ENCODE measurements at regions not wholly inside any gene's neighbourhood (a gene's known extent, or its start where the extent isn't known, plus 50 kb on each side); places are given as distances from the start of the nearest gene placed in this dataset.
"Not testable (repeated sequence)": the region's sequence is repeated elsewhere in the genome, so short reads cannot be mapped to it uniquely, and the experiment has no call there.

DNA sequence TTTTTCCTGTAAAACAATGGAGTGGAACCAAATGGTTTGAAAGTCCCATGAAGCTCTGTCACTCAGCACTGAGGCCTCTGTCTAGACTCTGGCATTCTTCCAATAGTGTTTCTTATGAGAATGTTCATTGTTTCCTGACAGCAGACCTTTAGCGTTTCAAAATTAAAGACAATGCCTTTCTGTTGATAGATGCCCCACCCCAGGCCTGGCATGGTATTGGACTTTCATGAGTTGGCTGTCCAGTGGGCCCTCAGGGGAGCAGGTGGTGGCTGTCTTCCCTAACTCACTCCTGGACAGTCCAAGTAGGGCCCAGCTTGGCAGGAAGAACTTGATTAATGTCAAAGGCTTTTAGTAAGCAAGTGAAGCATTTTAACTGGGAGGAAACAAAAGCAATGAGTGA is 186.5 kb upstream of the CCL2 start:
- in situ Hi-C loops (cut with MboI; ENCODE audit: low sequenced_read_pairs) = no loop called here
- Histone ChIP-seq H3K4me1 (no peaks in the 10 kb centered on the region), H3K27me3 (ENCODE audit: low read depth) (no peaks in the 10 kb centered on the region), H3K9me3 (no peaks in the 10 kb centered on the region), H3K36me3 (replicated peaks) (no peaks in the 10 kb centered on the region), H3K4me3 (no peak overlapping the region)
- no peak for DNase-seq (ENCODE audit: low spot score in 2 of 2)

DNA sequence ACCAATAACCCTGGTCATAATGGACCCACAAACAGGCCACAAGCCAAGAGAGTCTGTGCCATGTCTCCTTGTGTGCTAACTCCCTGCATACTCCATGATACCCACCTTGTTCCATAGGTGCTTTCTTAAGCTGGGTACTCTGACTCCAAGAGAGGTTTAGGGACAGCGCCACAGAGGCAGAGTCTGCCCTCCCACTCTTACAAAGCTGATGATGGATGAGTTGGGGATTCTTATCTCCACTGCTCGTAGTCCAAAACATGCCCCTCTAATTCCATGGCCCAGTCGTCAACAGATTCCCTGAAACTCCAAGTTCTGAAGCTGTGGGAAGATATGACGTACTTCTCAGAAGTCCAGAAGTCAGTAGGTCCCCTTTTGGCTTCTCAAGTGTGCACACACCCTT is 184.4 kb upstream of the CCL2 start:
- no peak for DNase-seq (ENCODE audit: low spot score in 2 of 2)
- no peaks in the 10 kb centered on the region for H3K27me3 ChIP-seq (ENCODE audit: low read depth)
- H3K4me1 ChIP-seq = no peaks in the 10 kb centered on the region
- no peaks in the 10 kb centered on the region for H3K9me3 ChIP-seq
- no peaks in the 10 kb centered on the region for H3K36me3 ChIP-seq (replicated peaks)
- in situ Hi-C loops (cut with MboI; ENCODE audit: low sequenced_read_pairs) = no loop called here
- H3K4me3 ChIP-seq = no peak overlapping the region

DNA sequence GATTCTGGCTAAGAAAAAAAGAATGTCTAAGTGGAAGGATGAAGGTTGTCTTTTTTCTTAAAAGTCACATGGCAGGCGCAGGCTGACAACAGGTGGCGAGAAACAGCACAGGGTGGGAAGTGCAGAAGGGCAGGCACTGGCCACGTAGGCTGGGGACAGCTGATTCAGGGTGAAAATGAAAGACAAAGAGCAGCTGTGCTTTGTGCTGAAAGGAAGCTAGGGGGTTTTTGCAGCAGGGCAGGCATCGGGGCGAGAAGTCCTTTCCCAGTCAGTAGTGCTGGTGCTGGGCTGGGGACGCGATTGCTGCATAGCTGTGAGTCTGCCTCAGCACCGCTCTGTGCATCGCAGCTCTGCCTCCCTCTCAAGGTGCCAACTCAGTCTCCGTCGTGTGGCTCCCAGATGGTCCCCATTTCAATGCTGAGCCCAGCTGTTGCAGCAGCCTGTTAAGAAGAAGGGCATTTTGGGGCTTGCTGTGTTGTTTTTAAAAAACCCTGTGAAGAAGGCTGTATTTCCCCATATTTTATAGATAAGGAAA is 183.1 kb upstream of the CCL2 start:
- Histone ChIP-seq H3K36me3 (replicated peaks) (no peaks in the 10 kb centered on the region), H3K4me1 (no peaks in the 10 kb centered on the region), H3K4me3 (no peak overlapping the region), H3K27me3 (ENCODE audit: low read depth) (no peaks in the 10 kb centered on the region), H3K9me3 (no peaks in the 10 kb centered on the region)
- DNase-seq (ENCODE audit: low spot score in 2 of 2) = no peak
- in situ Hi-C loops (cut with MboI; ENCODE audit: low sequenced_read_pairs) = no loop called here

DNA sequence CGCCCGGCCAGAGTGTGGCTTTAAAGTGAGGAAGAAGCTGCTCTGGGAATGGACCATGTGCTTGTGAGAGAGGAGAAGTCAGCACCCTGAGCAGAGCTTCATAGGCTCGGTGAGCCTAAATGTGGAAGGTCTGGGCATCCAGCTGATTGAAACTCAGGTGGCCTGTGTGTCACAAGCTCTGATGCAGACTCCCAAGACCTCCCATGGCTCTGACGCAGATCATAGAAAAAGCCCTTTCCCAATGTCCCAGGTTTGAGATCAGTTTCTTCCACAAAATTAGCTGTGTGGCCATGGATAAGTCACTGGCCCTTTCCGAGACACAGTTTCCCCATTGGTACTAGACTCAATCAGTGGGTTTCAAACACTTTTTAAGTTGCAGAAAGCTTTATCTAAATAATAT is 180.0 kb upstream of the CCL2 start:
- in situ Hi-C loops (cut with MboI; ENCODE audit: low sequenced_read_pairs) = no loop called here
- no peak for DNase-seq (ENCODE audit: low spot score in 2 of 2)
- H3K27me3 ChIP-seq (ENCODE audit: low read depth) = no peaks in the 10 kb centered on the region
- H3K36me3 ChIP-seq (replicated peaks) = no peaks in the 10 kb centered on the region
- no peak overlapping the region for H3K4me3 ChIP-seq
- H3K4me1 ChIP-seq = no peaks in the 10 kb centered on the region
- H3K9me3 ChIP-seq = no peaks in the 10 kb centered on the region

DNA sequence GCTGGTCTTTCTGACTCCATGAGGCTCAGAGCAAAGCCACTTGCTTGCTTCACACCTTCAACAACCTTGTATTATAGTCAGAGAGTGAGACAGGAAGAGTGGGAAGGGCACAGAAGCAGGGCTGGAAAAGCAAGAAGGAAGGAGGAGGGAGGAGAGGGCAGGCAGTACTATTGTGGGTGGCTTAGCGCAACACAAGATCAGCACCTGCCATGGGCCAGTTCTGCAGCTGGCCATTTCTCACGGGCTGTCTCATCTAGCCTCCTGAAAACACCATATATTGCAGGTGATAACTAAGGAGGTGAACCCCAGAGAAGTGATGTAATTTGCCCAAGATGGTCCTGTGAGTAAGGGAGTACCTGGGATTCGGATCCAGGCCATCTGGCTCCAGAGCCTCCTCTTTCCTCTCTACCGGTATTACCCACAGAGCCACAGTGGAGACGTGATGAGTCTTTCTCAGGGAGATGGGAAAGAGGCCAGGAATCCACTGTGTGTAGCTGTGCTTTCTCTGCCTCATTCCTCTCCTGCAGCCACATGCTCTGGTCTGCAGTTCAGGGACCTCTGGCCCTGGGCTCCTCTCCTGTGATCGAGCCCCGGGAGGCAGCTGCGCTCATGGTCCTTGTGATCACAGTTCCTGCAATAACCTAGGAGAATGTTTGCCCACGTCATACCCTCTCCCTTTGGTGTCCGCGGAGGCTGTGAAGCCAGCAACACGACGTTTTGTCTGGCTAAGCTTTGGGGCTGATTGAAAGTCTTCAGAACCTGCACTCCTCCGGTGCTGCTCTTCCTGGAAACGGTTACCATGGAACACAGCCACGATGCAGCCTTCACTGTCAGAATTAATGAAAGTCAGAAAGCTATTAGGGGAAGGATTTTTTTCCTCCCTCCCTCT is 178.1 kb upstream of the CCL2 start:
- Histone ChIP-seq H3K4me1 (no peaks in the 10 kb centered on the region), H3K36me3 (replicated peaks) (no peaks in the 10 kb centered on the region), H3K9me3 (no peaks in the 10 kb centered on the region), H3K4me3 (no peak overlapping the region), H3K27me3 (ENCODE audit: low read depth) (no peaks in the 10 kb centered on the region)
- in situ Hi-C loops (cut with MboI; ENCODE audit: low sequenced_read_pairs) = no loop called here
- DNase-seq (ENCODE audit: low spot score in 2 of 2) = no peak

DNA sequence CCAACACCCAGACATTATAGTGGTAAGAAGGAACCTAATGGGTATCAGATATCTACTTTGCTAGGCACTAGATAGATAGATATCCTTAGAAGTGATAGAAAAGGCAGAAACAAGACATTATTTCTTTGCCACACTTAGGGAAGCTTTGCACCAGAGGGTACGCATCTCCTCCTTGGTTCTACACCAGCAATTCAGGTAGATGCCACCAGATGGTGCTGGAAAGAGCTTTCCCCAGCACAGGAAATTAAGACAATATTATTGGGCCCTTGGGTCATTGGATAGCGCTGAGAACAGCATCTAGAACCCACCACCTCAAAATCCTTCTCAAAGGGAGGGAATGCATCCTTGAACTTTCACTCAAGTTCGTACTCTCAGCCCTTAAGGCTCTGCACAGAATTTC is 173.8 kb upstream of the CCL2 start:
- peak in 1 of 2 experiments; percentile 18 for DNase-seq (ENCODE audit: low spot score in 2 of 2)
- in situ Hi-C loops (cut with MboI; ENCODE audit: low sequenced_read_pairs) = no loop called here
- Histone ChIP-seq H3K36me3 (replicated peaks) (no peaks in the 10 kb centered on the region), H3K27me3 (ENCODE audit: low read depth) (no peaks in the 10 kb centered on the region), H3K4me3 (no peak overlapping the region), H3K9me3 (no peaks in the 10 kb centered on the region), H3K4me1 (no peaks in the 10 kb centered on the region)

DNA sequence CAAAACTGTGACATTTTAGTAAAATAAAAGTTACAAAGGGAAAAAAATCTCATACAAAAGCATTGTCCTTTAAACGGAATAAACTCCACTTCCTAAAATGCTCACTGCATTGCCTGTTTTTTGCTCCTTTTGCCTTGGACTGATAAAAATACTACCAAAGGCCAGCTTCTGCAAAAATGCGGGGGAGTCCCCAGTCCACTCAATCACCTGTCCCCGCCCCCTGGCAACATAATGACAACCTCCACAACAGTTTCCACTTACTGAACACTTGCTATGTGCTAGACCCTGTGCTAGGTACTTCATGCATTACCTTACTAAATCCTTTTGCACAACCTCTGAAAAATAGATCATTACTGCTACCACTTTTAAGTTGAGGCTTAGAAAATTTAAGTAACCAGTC is 172.7 kb upstream of the CCL2 start:
- in situ Hi-C loops (cut with MboI; ENCODE audit: low sequenced_read_pairs) = no loop called here
- DNase-seq (ENCODE audit: low spot score in 2 of 2) = no peak
- no peaks in the 10 kb centered on the region for H3K4me1 ChIP-seq
- H3K27me3 ChIP-seq (ENCODE audit: low read depth) = no peaks in the 10 kb centered on the region
- no peak overlapping the region for H3K4me3 ChIP-seq
- H3K9me3 ChIP-seq = no peaks in the 10 kb centered on the region
- H3K36me3 ChIP-seq (replicated peaks) = no peaks in the 10 kb centered on the region

DNA sequence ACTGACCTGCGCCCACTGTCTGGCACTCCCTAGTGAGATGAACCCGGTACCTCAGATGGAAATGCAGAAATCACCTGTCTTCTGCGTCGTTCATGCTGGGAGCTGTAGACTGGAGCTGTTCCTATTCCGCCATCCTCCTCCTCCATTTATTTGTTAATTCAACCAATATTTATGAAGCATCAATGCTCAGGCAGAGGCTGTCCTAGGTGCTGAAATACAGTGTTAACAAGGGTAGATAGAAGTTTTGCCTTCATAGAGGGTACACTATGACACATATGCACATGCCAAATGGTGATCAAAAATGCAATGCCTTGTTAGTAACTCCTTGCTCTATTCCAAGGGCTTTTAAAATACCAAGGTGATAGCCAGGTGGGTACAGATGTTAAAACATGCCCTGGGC is 166.0 kb upstream of the CCL2 start:
- H3K36me3 ChIP-seq (replicated peaks); H3K9me3 ChIP-seq; H3K4me1 ChIP-seq; DNase-seq (ENCODE audit: low spot score in 2 of 2); H3K27me3 ChIP-seq (ENCODE audit: low read depth); H3K4me3 ChIP-seq; in situ Hi-C loops (cut with MboI; ENCODE audit: low sequenced_read_pairs): not testable (repeated sequence)

DNA sequence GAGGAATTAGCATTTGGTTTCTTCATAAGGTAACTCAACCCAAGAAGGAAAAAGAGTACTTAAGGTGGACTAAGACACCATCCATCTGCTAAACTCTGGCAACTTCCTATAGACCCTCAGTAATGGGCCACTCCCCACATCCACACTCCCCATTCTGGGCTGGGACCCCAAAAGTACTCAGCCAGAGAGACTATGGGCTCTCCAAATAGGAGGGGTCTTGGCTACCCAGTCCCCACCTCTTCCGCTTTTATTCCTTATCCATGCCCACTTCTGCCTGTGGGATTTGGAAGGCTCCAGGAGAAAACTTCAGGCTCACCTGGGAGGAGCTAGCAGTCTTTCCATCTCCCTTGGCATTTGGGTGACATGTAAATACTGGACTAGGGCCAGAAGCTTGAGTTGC is 164.5 kb upstream of the CCL2 start:
- Histone ChIP-seq H3K27me3 (ENCODE audit: low read depth) (no peaks in the 10 kb centered on the region), H3K4me3 (no peak overlapping the region), H3K36me3 (replicated peaks) (no peaks in the 10 kb centered on the region), H3K9me3 (no peaks in the 10 kb centered on the region), H3K4me1 (no peaks in the 10 kb centered on the region)
- no peak for DNase-seq (ENCODE audit: low spot score in 2 of 2)
- in situ Hi-C loops (cut with MboI; ENCODE audit: low sequenced_read_pairs) = no loop called here

DNA sequence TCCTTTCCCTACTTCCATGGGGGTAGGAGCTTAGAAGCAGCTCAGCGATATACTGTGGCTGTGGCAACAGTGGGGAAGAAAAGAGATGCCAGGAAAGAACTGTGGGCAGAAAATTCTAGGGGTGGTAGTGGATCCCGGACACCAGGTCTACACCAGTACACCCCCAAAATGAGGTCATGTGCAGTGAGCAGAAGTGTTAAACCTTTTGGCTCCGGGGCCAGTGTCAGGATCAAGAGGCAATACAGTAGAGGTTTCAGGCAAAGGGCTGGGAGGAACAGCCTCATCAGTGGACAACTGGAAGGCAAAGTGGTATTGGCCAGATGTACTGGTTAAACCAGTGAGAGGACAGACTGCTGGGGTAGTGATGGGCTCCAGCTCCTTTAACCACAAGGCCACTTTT is 163.1 kb upstream of the CCL2 start:
- H3K36me3 ChIP-seq (replicated peaks) = no peaks in the 10 kb centered on the region
- no peaks in the 10 kb centered on the region for H3K9me3 ChIP-seq
- no peak overlapping the region for H3K4me3 ChIP-seq
- DNase-seq (ENCODE audit: low spot score in 2 of 2) = no peak
- no peaks in the 10 kb centered on the region for H3K4me1 ChIP-seq
- no peaks in the 10 kb centered on the region for H3K27me3 ChIP-seq (ENCODE audit: low read depth)
- in situ Hi-C loops (cut with MboI; ENCODE audit: low sequenced_read_pairs) = no loop called here

DNA sequence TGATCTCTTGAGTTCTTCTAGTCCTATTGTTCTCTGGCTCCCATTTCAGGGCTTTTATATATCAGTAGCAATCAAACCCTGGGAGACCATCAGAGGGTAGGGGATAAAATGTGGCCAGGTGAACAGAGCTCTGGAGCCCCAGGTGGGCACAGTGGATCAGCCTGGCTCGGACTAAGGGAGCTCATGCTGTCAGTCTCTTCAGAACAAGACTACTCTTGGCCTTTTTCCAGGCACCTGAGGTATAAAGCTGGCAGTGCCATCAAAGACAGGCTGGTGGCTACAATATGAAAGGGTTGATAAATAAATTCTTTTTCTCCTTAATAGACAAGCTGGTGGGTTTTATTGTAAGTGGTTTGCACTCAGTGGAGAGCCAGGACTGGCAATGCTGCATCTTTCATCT is 160.0 kb upstream of the CCL2 start:
- no peaks in the 10 kb centered on the region for H3K36me3 ChIP-seq (replicated peaks)
- H3K27me3 ChIP-seq (ENCODE audit: low read depth) = no peaks in the 10 kb centered on the region
- H3K4me1 ChIP-seq = no peaks in the 10 kb centered on the region
- H3K9me3 ChIP-seq = no peaks in the 10 kb centered on the region
- no peak for DNase-seq (ENCODE audit: low spot score in 2 of 2)
- in situ Hi-C loops (cut with MboI; ENCODE audit: low sequenced_read_pairs) = no loop called here
- H3K4me3 ChIP-seq = no peak overlapping the region

DNA sequence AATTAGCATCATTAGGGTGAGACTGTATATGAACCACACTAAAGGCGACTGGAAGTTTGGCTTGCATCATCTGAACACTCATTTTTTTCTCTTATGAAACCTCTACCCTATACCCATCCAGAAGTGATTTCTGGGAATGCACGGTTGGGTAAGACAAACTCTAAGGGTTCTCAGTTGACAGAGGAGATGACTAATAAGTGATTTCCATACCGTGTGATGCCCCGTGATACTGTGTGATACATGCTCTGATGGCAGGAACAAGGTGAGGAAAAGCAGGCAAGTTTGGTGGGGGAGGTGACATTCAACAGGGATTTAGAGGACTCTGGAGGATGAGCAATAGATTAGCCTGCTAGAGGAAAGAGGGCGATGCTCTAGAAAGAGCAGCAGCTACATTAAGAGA is 156.4 kb upstream of the CCL2 start:
- 0 out of 2 replicates have a peak, but pooled peaks cover 3% of the 10 kb centered on the region for H3K27me3 ChIP-seq (ENCODE audit: low read depth)
- no peak for DNase-seq (ENCODE audit: low spot score in 2 of 2)
- H3K36me3 ChIP-seq (replicated peaks) = no peaks in the 10 kb centered on the region
- H3K4me3 ChIP-seq = no peak overlapping the region
- H3K4me1 ChIP-seq = no peaks in the 10 kb centered on the region
- in situ Hi-C loops (cut with MboI; ENCODE audit: low sequenced_read_pairs) = no loop called here
- H3K9me3 ChIP-seq = no peaks in the 10 kb centered on the region

DNA sequence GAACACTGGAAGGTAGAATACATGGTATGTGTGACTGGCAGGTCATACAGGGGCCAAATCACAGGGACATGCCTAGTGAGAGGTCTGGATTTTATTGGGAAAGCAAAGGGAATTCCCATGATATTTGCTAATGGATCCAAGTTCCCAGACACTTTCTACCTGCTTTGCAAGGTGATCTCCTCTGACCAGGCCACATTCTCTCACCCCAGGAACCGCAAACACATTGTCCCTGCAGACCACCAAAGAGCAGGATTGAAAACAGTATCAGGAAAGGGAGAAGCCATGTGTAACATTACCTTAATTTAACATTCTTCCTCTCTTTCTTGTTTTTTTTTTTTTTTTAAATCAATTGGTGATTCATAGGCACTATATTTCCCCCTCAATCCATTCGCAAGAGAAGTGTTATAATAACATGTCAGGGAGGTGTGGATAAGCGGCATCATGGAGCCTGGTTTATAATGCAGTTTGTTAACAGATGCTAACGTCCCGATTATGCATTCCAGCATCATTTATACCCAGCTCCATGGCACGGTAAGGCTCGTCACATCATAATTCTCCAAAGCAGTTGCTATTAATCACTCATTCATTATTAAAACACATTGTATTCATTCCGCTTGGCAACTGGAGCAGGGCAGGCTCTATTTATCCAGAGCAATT is 155.1 kb upstream of the CCL2 start:
- DNase-seq (ENCODE audit: low spot score in 2 of 2) = no peak
- Histone ChIP-seq H3K4me3 (no peak overlapping the region), H3K36me3 (replicated peaks) (no peaks in the 10 kb centered on the region), H3K9me3 (no peaks in the 10 kb centered on the region), H3K4me1 (no peaks in the 10 kb centered on the region), H3K27me3 (ENCODE audit: low read depth) (0 out of 2 replicates have a peak, but pooled peaks cover 3% of the 10 kb centered on the region)
- in situ Hi-C loops (cut with MboI; ENCODE audit: low sequenced_read_pairs) = no loop called here

DNA sequence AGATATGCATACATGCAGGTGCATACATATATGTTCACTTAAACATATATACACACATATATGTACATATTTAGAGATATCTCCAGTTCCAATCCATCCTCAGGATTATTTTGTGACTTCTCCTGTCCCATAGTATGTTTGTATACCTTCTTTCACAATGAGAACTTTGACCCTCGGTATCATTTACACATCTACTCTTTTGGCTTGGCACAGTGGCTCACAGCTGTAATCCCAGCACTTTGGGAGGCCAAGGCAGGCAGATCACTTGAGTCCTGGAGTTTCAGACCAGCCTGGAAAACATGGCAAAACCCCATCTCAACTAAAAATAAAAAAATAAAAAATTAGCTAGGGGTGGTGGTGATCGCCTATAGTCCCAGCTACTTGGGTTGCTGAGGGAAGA is 148.1 kb upstream of the CCL2 start:
- H3K36me3 ChIP-seq (replicated peaks) = no peaks in the 10 kb centered on the region
- H3K4me1 ChIP-seq = no peaks in the 10 kb centered on the region
- H3K4me3 ChIP-seq = no peak overlapping the region
- no peaks in the 10 kb centered on the region for H3K9me3 ChIP-seq
- no peak for DNase-seq (ENCODE audit: low spot score in 2 of 2)
- in situ Hi-C loops (cut with MboI; ENCODE audit: low sequenced_read_pairs) = no loop called here
- 0 out of 2 replicates have a peak, but pooled peaks cover 3% of the 10 kb centered on the region for H3K27me3 ChIP-seq (ENCODE audit: low read depth)

Data from HAP-1 (cell line).